ENCODE measurements at regions not wholly inside any gene's neighbourhood (a gene's known extent, or its start where the extent isn't known, plus 50 kb on each side); places are given as distances from the start of the nearest gene placed in this dataset.

DNA sequence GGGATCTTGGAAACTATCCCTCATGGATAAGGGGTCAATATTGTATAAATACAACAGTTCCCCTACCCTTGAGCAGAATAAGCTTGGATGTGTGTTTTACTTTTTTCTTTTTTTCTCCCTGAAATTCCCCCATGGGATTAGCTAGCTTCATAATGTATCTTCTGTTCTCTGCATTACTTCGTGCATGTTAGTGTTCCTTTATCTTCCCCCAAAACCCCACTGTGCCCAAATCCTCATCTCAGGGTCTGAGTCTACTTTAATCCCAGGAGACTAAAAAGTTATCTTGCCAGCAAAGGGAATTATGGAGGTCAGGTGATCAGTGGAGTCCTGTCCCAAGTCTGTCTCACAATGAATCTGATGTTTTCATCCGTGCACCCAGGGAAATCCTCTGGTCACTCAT lies 217.5 kb upstream of the CNTNAP4 start:
- TF ChIP-seq GATA2 (IDR thresholded peaks at IDR 0.05; ENCODE audit: low read depth, low read length) (no peak), GATA3 (IDR thresholded peaks at IDR 0.05; ENCODE audit: low read depth, low read length) (no peak)
